GM12801 (cell line): ENCODE measurements at regions not wholly inside any gene's neighbourhood (a gene's known extent, or its start where the extent isn't known, plus 50 kb on each side); places are given as distances from the start of the nearest gene placed in this dataset.

Source experiments
- TF ChIP-seq, protein P1 (sequence below): IDR thresholded peaks from one replicate; pipeline ENCODE4 v1.5.1; 2011; ENCODE audit warnings: control low read depth; ENCODE audit not compliant: insufficient read length; ENCODE audit errors: extremely low read depth

DNA sequence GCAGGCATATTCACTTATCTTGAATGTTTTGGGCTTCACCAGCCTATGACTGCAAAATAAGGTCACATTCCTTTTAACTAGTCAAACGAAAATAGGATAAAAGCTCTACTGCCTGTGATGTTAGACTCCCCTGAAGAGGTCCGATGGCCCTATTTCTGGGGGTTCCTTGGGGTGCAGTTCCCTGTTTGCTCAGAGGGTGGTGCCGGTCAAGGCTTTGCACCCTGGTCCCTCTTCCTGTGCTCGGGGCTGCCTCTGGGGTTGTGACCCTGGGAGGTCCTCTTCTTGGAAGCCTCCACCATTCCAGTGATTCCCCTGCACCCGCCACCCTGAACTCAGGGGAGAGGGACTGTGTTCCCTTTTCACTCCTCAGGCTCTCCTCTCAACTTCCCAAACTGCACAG, 86.7 kb upstream of the ANKRD34C start:
- TF ChIP-seq, protein P1, sequence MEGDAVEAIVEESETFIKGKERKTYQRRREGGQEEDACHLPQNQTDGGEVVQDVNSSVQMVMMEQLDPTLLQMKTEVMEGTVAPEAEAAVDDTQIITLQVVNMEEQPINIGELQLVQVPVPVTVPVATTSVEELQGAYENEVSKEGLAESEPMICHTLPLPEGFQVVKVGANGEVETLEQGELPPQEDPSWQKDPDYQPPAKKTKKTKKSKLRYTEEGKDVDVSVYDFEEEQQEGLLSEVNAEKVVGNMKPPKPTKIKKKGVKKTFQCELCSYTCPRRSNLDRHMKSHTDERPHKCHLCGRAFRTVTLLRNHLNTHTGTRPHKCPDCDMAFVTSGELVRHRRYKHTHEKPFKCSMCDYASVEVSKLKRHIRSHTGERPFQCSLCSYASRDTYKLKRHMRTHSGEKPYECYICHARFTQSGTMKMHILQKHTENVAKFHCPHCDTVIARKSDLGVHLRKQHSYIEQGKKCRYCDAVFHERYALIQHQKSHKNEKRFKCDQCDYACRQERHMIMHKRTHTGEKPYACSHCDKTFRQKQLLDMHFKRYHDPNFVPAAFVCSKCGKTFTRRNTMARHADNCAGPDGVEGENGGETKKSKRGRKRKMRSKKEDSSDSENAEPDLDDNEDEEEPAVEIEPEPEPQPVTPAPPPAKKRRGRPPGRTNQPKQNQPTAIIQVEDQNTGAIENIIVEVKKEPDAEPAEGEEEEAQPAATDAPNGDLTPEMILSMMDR: no peak

DNA sequence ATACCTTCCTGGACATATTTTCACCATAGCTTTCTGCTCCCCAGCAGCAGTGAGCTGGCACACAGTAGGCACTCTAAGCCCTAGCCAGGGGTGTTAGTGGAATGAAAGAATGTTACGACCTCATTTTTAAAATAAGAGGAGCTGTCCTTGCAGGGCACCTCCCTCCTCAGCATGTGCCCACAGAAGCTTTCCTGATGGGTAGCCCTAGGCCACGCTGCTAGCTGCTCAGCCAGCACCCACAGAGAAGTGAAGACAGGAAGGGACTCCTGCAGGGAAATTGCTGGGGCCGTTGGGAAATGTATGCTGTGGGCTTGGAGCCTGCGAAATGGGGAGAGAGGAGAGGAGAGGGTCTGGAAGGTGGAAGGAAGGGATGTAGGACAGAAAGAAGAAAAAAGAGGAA, 87.3 kb upstream of the ANKRD34C start:
- TF ChIP-seq, protein P1: no peak

DNA sequence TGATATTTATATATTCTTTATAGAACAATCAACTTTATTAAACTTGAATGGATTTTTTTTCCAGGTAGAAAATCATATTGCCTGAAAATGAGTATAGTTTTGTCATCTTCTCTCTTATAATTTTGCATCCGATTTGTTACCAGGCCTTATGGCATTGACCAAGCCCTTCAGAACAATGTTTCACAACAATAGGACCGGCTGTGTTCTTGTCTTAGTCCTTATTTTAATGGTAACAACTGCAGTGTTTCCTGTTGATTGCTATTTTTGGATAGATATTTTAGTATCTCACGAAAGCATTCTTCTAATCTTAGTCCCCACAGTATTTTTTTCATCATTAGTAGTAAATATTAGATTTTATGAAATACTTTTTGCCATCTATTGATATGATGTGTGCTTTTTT, 88.1 kb upstream of the ANKRD34C start:
- TF ChIP-seq, protein P1: no peak

DNA sequence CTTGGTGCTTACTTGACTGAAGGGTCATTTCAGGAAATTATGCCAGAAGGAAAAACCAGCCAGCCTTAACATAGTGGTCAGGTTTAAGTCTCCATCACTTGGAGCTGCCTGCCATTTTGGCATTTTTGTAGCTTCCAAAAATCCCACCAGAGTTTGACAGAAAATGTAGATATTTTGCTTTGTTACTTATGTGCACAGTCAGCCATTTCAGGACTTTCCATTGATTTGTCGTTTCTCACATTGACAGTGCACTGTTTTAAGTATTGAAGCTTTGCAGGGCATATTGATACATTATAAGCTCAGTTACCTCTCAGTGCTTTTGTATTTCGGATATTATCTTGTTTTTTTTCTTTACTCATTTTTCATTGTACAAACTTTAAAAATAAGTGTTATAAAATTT, 89.0 kb upstream of the ANKRD34C start:
- TF ChIP-seq, protein P1: no peak

DNA sequence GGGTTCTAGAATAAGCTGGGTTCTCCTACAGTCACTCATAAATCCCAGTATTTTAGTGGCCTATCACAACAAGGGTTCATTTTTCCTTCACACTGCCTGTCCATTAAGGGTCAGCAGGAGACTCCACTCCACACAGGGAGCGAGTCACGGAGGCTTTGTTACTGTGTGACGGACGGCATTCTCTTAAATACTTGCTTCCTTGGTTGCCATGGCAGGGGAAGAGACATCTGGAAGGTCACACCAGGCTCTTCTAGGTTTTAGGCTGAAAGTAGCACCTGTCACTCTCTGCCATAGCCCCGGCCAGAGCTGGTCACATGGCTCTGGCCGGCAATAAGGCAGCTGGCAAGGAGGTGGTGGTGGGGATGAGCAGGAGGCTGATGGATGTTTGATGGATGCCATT, 89.4 kb upstream of the ANKRD34C start:
- TF ChIP-seq, protein P1: no peak

DNA sequence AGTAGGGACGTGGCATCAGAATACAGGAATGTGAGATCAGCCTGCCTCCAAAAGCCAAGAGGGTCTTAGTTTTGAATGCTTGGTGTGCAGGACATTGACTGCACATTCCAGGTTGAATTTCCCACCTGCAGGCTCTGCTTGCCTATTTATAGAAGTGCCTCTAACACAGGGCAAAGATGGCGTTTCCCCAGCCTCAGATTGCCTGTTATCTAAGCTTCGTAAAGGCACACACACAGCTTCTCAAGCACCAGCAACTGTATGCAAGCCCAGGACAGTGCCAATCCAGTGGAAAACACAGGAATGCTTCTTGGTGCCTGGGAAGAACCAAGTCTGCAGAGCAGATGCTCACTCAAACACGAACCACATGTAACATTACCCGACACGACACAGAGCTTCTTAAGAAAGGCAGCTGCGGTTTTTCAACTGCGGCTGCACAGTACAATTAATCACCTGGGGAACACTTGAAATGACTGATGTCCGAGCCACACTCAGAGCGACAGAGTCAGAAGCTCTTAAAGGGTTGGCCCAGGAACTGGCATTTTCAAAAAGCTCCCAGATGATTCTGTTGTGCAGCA, 90.0 kb upstream of the ANKRD34C start:
- TF ChIP-seq, protein P1: no peak

DNA sequence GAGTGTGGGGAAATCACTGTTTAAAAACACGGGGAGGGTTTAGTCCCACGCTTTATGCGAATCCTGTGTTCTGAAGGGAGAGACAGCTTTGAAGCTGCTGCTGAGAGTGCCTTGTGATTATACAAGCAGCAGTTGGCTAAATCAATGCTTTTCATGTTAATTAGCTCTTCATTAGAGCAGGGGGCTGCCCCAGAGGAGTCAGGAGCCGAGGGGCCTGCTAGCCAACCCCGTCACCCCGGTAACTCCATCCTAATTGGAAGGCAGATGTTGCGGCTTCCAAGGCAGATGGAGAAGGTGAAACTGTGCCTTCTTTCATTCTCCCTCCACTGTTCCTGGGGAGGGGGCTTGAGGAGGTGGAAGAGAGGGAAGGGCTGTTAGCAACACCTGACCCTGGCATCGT, 92.4 kb upstream of the ANKRD34C start:
- TF ChIP-seq, protein P1: no peak
